ENCODE measurements at regions not wholly inside any gene's neighbourhood (a gene's known extent, or its start where the extent isn't known, plus 50 kb on each side); places are given as distances from the start of the nearest gene placed in this dataset.

DNA sequence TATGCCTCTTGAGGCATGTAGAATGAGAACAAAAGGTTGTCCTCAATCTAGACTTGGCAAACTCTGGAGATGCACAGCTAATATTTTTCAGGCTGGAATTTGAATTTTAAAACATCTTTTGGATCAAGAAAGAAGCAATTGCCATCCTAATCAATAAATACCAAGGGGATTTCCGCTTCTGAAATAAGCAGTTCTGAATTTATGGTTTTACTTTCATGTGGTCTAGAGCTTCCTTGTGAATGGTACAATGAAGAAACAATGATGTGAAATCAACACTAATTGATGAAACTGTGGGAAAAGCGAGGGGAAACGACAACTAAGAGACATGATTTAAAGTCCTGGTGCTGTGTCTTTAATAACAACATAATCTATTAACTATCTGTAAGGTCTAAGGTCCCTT, 1202.7 kb downstream of the SORCS3 start (continued):
- TF ChIP-seq HDAC2 (IDR thresholded peaks at IDR 0.05), result no peak

DNA sequence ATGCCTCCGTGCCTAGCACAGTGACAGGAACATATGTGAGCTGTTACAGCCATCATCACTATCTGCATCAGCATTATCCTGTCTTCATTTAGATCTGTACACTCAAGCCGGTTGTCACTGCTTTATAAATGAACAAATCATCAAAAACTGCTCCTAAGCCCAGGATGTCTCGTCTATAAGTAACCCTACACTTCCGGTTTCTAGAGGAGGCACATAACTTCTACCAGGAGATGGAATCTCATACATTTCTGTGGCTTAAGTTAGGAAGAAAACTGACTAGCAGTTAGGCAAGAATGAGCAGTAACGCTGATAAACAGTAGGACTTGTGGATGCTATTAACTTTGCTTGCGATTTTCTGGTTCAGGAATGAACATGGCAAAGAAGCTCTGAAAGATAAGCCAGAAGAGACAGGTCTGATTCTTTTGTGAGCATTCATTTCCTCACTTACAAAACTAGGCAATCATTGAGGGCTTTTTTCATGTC, 1199.2 kb downstream of the SORCS3 start:
- POLR2A ChIA-PET, result no interaction called here
- Histone ChIP-seq H3K27ac (no peak overlapping the region), H3K4me2 (no peak overlapping the region), H3K9me3 (no peaks in the 10 kb centered on the region), H3K4me3 (no peak overlapping the region), H3K4me1 (no peaks in the 10 kb centered on the region)
- DNase-seq (ENCODE audit: low read depth in 1 of 2, low spot score in 1 of 2) (no peak), FAIRE-seq (no peak), ATAC-seq (no peak)
- 3% methylated on average over 6 of the region's 6 CpGs for WGBS (ENCODE audit: missing lambda C conversion rate)
- TF ChIP-seq, protein P1, sequence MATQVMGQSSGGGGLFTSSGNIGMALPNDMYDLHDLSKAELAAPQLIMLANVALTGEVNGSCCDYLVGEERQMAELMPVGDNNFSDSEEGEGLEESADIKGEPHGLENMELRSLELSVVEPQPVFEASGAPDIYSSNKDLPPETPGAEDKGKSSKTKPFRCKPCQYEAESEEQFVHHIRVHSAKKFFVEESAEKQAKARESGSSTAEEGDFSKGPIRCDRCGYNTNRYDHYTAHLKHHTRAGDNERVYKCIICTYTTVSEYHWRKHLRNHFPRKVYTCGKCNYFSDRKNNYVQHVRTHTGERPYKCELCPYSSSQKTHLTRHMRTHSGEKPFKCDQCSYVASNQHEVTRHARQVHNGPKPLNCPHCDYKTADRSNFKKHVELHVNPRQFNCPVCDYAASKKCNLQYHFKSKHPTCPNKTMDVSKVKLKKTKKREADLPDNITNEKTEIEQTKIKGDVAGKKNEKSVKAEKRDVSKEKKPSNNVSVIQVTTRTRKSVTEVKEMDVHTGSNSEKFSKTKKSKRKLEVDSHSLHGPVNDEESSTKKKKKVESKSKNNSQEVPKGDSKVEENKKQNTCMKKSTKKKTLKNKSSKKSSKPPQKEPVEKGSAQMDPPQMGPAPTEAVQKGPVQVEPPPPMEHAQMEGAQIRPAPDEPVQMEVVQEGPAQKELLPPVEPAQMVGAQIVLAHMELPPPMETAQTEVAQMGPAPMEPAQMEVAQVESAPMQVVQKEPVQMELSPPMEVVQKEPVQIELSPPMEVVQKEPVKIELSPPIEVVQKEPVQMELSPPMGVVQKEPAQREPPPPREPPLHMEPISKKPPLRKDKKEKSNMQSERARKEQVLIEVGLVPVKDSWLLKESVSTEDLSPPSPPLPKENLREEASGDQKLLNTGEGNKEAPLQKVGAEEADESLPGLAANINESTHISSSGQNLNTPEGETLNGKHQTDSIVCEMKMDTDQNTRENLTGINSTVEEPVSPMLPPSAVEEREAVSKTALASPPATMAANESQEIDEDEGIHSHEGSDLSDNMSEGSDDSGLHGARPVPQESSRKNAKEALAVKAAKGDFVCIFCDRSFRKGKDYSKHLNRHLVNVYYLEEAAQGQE (IDR thresholded peaks at IDR 0.05), result no peak
- TF ChIP-seq MYC (IDR thresholded peaks at IDR 0.05; ENCODE audit: borderline replicate concordance, low read length), result no peak
- TF ChIP-seq HOXB5 (CRISPR knock-in tag; IDR thresholded peaks at IDR 0.05), result no peak
- TF ChIP-seq, protein P2, sequence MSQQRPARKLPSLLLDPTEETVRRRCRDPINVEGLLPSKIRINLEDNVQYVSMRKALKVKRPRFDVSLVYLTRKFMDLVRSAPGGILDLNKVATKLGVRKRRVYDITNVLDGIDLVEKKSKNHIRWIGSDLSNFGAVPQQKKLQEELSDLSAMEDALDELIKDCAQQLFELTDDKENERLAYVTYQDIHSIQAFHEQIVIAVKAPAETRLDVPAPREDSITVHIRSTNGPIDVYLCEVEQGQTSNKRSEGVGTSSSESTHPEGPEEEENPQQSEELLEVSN (IDR thresholded peaks at IDR 0.05; ENCODE audit: borderline replicate concordance, low read depth), result no peak
- TF ChIP-seq, protein P3, sequence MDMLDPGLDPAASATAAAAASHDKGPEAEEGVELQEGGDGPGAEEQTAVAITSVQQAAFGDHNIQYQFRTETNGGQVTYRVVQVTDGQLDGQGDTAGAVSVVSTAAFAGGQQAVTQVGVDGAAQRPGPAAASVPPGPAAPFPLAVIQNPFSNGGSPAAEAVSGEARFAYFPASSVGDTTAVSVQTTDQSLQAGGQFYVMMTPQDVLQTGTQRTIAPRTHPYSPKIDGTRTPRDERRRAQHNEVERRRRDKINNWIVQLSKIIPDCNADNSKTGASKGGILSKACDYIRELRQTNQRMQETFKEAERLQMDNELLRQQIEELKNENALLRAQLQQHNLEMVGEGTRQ (IDR thresholded peaks at IDR 0.05), result no peak
- TF ChIP-seq NPAS2 (CRISPR knock-in tag; IDR thresholded peaks at IDR 0.05; ENCODE audit: borderline replicate concordance), result no peak
- TF ChIP-seq CEBPB (IDR thresholded peaks at IDR 0.05), result no peak
- TF ChIP-seq, protein P4, sequence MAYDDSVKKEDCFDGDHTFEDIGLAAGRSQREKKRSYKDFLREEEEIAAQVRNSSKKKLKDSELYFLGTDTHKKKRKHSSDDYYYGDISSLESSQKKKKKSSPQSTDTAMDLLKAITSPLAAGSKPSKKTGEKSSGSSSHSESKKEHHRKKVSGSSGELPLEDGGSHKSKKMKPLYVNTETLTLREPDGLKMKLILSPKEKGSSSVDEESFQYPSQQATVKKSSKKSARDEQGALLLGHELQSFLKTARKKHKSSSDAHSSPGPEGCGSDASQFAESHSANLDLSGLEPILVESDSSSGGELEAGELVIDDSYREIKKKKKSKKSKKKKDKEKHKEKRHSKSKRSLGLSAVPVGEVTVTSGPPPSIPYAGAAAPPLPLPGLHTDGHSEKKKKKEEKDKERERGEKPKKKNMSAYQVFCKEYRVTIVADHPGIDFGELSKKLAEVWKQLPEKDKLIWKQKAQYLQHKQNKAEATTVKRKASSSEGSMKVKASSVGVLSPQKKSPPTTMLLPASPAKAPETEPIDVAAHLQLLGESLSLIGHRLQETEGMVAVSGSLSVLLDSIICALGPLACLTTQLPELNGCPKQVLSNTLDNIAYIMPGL (CRISPR knock-in tag; IDR thresholded peaks at IDR 0.05; ENCODE audit: borderline replicate concordance), result no peak
- no peak for TF ChIP-seq HOXA7 (CRISPR knock-in tag; IDR thresholded peaks at IDR 0.05)
- CTCF ChIA-PET, result no interaction called here

DNA sequence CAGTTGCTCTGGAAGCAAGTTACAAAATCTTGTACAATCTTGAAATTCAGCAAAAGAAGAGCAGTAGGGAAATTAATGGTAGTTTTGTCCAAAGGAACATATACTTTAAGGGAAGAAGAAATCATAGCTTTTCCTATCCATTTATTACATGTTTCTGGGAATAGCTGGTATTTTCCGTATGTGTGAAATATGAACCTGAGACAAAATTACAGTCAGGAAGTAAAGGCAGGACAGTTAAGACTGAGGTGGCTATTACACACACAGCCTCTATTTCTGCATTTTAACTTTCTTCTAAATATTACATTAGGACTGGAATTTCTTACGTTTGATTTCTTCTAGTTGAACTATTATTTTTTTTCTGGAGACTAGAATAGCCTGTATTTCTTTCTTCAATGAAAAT, 1197.3 kb downstream of the SORCS3 start:
- ChIA-PET CTCF (no interaction called here), POLR2A (no interaction called here)
- no peaks in the 10 kb centered on the region for H3K9me3 ChIP-seq
- no peak overlapping the region for H3K27ac ChIP-seq
- H3K4me1 ChIP-seq, result no peaks in the 10 kb centered on the region
- 29% methylated on average over 2 of the region's 2 CpGs for WGBS (ENCODE audit: missing lambda C conversion rate)
- TF ChIP-seq RNF2 (IDR thresholded peaks at IDR 0.05; ENCODE audit: borderline replicate concordance, low read depth) (no peak), RARB (CRISPR knock-in tag; IDR thresholded peaks at IDR 0.05) (no peak), FOXS1 (CRISPR knock-in tag; IDR thresholded peaks at IDR 0.05) (no peak), ZFP36 (IDR thresholded peaks at IDR 0.05; ENCODE audit: borderline replicate concordance, partially characterized antibody) (no peak)
- TF ChIP-seq, protein P5, sequence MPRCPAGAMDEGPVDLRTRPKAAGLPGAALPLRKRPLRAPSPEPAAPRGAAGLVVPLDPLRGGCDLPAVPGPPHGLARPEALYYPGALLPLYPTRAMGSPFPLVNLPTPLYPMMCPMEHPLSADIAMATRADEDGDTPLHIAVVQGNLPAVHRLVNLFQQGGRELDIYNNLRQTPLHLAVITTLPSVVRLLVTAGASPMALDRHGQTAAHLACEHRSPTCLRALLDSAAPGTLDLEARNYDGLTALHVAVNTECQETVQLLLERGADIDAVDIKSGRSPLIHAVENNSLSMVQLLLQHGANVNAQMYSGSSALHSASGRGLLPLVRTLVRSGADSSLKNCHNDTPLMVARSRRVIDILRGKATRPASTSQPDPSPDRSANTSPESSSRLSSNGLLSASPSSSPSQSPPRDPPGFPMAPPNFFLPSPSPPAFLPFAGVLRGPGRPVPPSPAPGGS (IDR thresholded peaks at IDR 0.05), result no peak
- peak overlapping the region; percentile 36; the same call in 1 of the 3 replicates for H3K4me2 ChIP-seq
- DNase-seq (ENCODE audit: low read depth in 1 of 2, low spot score in 1 of 2) (no peak), ATAC-seq (no peak), FAIRE-seq (no peak)
- H3K4me3 ChIP-seq, result peak overlapping the region; percentile 27; the same call in 1 of the 3 replicates
